Fibroblast of lung (primary cell): ENCODE measurements at regions not wholly inside any gene's neighbourhood (a gene's known extent, or its start where the extent isn't known, plus 50 kb on each side); places are given as distances from the start of the nearest gene placed in this dataset.

Source experiments
- EZH2 ChIP-seq: IDR thresholded peaks from 2 replicates; pipeline ENCODE4 v1.5.1; 2012; ENCODE audit warnings: low read length, control low read depth, mild to moderate bottlenecking; ENCODE audit errors: missing control alignments
- TF ChIP-seq, protein P1 (sequence below), 2 donors: IDR thresholded peaks in 1 of 2; conservative IDR thresholded peaks in 1 of 2; 1 replicate in 1 of 2; 2 replicates in 1 of 2; pipeline ENCODE4 v1.5.1; 2011 to 2012; ENCODE audit warnings: low read length in 2 of 2, control low read depth in 1 of 2, inconsistent platforms in 1 of 2, low read depth in 1 of 2, mild to moderate bottlenecking in 1 of 2

DNA sequence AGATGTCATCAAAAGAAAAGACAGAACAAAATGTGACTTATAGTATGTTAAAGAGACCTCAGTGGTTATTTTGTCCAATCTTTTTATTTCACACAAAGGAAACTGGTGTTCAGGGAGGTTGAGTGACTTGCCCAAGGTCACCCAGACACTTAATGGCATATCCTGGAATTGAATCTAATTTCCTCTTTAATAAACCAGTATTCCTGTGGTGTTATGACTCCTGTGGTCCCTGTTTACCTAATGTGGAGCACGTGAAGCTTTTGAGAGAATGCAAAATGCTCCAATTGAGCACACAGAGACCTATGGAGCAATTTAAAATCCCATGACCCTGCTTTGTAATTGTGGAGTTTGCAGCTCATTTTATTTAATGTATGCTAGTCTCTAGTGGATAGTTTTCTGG is 251.9 kb downstream of the REEP3 start:
- TF ChIP-seq, protein P1, sequence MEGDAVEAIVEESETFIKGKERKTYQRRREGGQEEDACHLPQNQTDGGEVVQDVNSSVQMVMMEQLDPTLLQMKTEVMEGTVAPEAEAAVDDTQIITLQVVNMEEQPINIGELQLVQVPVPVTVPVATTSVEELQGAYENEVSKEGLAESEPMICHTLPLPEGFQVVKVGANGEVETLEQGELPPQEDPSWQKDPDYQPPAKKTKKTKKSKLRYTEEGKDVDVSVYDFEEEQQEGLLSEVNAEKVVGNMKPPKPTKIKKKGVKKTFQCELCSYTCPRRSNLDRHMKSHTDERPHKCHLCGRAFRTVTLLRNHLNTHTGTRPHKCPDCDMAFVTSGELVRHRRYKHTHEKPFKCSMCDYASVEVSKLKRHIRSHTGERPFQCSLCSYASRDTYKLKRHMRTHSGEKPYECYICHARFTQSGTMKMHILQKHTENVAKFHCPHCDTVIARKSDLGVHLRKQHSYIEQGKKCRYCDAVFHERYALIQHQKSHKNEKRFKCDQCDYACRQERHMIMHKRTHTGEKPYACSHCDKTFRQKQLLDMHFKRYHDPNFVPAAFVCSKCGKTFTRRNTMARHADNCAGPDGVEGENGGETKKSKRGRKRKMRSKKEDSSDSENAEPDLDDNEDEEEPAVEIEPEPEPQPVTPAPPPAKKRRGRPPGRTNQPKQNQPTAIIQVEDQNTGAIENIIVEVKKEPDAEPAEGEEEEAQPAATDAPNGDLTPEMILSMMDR (conservative IDR thresholded peaks at IDR 0.05 in 1 of 2, IDR thresholded peaks at IDR 0.05 in 1 of 2; ENCODE audit: low read depth in 1 of 2, low read length in 2 of 2) = no peak
- TF ChIP-seq EZH2 = no peak
